ENCODE measurements at regions not wholly inside any gene's neighbourhood (a gene's known extent, or its start where the extent isn't known, plus 50 kb on each side); places are given as distances from the start of the nearest gene placed in this dataset.

DNA sequence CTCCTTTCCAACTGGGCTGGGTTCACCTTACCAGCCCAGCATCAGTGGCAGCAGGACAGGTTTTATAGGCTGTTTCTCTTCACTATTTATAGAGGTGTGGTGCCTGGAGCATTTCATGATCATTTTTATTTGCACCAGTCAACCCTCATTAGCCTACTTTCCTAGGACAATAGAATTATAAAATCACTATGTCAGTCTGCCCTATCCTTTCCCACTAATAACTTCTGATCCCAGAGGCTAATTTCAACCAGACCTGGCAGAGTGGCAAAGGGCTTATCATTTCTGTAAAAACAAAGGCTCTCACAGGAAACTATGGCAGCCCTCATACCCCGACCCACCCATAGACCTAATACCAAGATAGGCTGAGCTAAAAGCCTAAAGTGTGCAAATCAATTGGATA lies 243.5 kb upstream of the TMEFF2 start:
- TF ChIP-seq, protein P1, sequence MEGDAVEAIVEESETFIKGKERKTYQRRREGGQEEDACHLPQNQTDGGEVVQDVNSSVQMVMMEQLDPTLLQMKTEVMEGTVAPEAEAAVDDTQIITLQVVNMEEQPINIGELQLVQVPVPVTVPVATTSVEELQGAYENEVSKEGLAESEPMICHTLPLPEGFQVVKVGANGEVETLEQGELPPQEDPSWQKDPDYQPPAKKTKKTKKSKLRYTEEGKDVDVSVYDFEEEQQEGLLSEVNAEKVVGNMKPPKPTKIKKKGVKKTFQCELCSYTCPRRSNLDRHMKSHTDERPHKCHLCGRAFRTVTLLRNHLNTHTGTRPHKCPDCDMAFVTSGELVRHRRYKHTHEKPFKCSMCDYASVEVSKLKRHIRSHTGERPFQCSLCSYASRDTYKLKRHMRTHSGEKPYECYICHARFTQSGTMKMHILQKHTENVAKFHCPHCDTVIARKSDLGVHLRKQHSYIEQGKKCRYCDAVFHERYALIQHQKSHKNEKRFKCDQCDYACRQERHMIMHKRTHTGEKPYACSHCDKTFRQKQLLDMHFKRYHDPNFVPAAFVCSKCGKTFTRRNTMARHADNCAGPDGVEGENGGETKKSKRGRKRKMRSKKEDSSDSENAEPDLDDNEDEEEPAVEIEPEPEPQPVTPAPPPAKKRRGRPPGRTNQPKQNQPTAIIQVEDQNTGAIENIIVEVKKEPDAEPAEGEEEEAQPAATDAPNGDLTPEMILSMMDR (IDR thresholded peaks at IDR 0.05; ENCODE audit: insufficient read depth, low read depth, low read length) = no peak
- TF ChIP-seq EZH2 (IDR thresholded peaks at IDR 0.05; ENCODE audit: insufficient read depth, low read length) = no peak
